Stimulated activated CD4-positive, alpha-beta T cell treated with anti-CD3 and anti-CD28 coated beads, TNF-alpha, amount 100 ng/mL, for 24 hours (primary cell): ENCODE measurements at regions not wholly inside any gene's neighbourhood (a gene's known extent, or its start where the extent isn't known, plus 50 kb on each side); places are given as distances from the start of the nearest gene placed in this dataset.
"Not testable (repeated sequence)": the region's sequence is repeated elsewhere in the genome, so short reads cannot be mapped to it uniquely, and the experiment has no call there.

Experiments
- DNase-seq, 3 experiments: peaks; one replicate each; pipeline ENCODE4 v3.0.0-alpha.2; 2020; ENCODE audit warnings: low read depth in 3 of 3

GRCh38 chr7:136325578-136325977 is 348.4 kb upstream of the MTPN start:
- no peak for DNase-seq

GRCh38 chr7:136325027-136325426 is 347.9 kb upstream of the MTPN start:
- no peak for DNase-seq

- no peak for DNase-seq
Observed at GRCh38 chr7:136324073-136324704, 347.0 kb upstream of the MTPN start.

GRCh38 chr7:136312592-136312991 is 335.4 kb upstream of the MTPN start:
- DNase-seq = no peak

GRCh38 chr7:136309407-136309806 is 332.2 kb upstream of the MTPN start:
- DNase-seq = no peak

GRCh38 chr7:136308230-136308629 is 331.1 kb upstream of the MTPN start:
- DNase-seq = no peak

- DNase-seq = no peak
Observed at GRCh38 chr7:136303162-136303561, 326.0 kb upstream of the MTPN start.

- DNase-seq = no peak
Observed at GRCh38 chr7:136302049-136302448, 324.9 kb upstream of the MTPN start.

- DNase-seq = no peak
Observed at GRCh38 chr7:136294977-136295376, 317.8 kb upstream of the MTPN start.

GRCh38 chr7:136293841-136294391 is 316.8 kb upstream of the MTPN start:
- no peak for DNase-seq

- no peak for DNase-seq
Observed at GRCh38 chr7:136293272-136293671, 316.1 kb upstream of the MTPN start.

GRCh38 chr7:136292365-136292764 is 315.2 kb upstream of the MTPN start:
- DNase-seq = no peak

GRCh38 chr7:136290351-136290750 is 313.2 kb upstream of the MTPN start:
- DNase-seq = no peak

- DNase-seq = no peak
Observed at GRCh38 chr7:136278057-136278456, 300.9 kb upstream of the MTPN start.

- no peak for DNase-seq
Observed at GRCh38 chr7:136275794-136276193, 298.6 kb upstream of the MTPN start.

GRCh38 chr7:136274636-136275345 is 297.6 kb upstream of the MTPN start:
- no peak for DNase-seq

- DNase-seq = no peak
Observed at GRCh38 chr7:136272934-136273333, 295.8 kb upstream of the MTPN start.

GRCh38 chr7:136267822-136268221 is 290.7 kb upstream of the MTPN start:
- no peak for DNase-seq

GRCh38 chr7:136266457-136266856 is 289.3 kb upstream of the MTPN start:
- no peak for DNase-seq

- DNase-seq = not testable (repeated sequence)
Observed at GRCh38 chr7:136264304-136264703, 287.1 kb upstream of the MTPN start.

- DNase-seq = not testable (repeated sequence)
Observed at GRCh38 chr7:136263112-136263860, 286.1 kb upstream of the MTPN start.

GRCh38 chr7:136260591-136260990 is 283.4 kb upstream of the MTPN start:
- DNase-seq = not testable (repeated sequence)

GRCh38 chr7:136259074-136259473 is 281.9 kb upstream of the MTPN start:
- DNase-seq = no peak
